ENCODE measurements at regions not wholly inside any gene's neighbourhood (a gene's known extent, or its start where the extent isn't known, plus 50 kb on each side); places are given as distances from the start of the nearest gene placed in this dataset.

- 63% methylated on average over 3 of the region's 3 CpGs for WGBS (ENCODE audit: low lambda C conversion rate)
- no peaks in the 10 kb centered on the region for H3K9me3 ChIP-seq
- H2AFZ ChIP-seq (ENCODE audit: low read depth): no peak overlapping the region
- no peak for TF ChIP-seq GATA2 (CRISPR knock-in tag; IDR thresholded peaks at IDR 0.05)
- no peak for TF ChIP-seq FOXM1 (IDR thresholded peaks at IDR 0.05; ENCODE audit: low read depth)
- no peak for TF ChIP-seq NRF1 (IDR thresholded peaks at IDR 0.05; ENCODE audit: low read depth, low read length)
- TF ChIP-seq USF2 (IDR thresholded peaks at IDR 0.05; ENCODE audit: borderline replicate concordance, low read depth, low read length): no peak
- no peak for TF ChIP-seq MXI1 (IDR thresholded peaks at IDR 0.05; ENCODE audit: low read depth, low read length)
- no peak for TF ChIP-seq GABPA (IDR thresholded peaks at IDR 0.05; ENCODE audit: low read depth)
- TF ChIP-seq FOXJ3 (CRISPR knock-in tag; IDR thresholded peaks at IDR 0.05): no peak
- no peak for TF ChIP-seq RXRA (IDR thresholded peaks at IDR 0.05; ENCODE audit: borderline replicate concordance, low read depth)
- TF ChIP-seq, protein P1, sequence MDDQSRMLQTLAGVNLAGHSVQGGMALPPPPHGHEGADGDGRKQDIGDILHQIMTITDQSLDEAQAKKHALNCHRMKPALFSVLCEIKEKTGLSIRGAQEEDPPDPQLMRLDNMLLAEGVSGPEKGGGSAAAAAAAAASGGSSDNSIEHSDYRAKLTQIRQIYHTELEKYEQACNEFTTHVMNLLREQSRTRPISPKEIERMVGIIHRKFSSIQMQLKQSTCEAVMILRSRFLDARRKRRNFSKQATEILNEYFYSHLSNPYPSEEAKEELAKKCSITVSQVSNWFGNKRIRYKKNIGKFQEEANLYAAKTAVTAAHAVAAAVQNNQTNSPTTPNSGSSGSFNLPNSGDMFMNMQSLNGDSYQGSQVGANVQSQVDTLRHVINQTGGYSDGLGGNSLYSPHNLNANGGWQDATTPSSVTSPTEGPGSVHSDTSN (IDR thresholded peaks at IDR 0.05): no peak
- no peak for TF ChIP-seq RCOR1 (IDR thresholded peaks at IDR 0.05; ENCODE audit: low read length)
- TF ChIP-seq, protein P2, sequence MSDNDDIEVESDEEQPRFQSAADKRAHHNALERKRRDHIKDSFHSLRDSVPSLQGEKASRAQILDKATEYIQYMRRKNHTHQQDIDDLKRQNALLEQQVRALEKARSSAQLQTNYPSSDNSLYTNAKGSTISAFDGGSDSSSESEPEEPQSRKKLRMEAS (IDR thresholded peaks at IDR 0.05; ENCODE audit: low read depth): no peak
- no peak for TF ChIP-seq TEAD4 (IDR thresholded peaks at IDR 0.05; ENCODE audit: borderline replicate concordance, insufficient read depth)
- TF ChIP-seq JUND (IDR thresholded peaks at IDR 0.05): no peak
- no peak for TF ChIP-seq FOSL2 (IDR thresholded peaks at IDR 0.05; ENCODE audit: borderline replicate concordance, low read depth)
- no peak for TF ChIP-seq SMC3 (IDR thresholded peaks at IDR 0.05; ENCODE audit: low read depth, low read length)
- H4K20me1 ChIP-seq (ENCODE audit: insufficient read depth): no peaks in the 10 kb centered on the region
- no peak overlapping the region for H3K27ac ChIP-seq (ENCODE audit: low read depth in 2 of 2, low read length in 1 of 2)
- CTCF ChIA-PET: no interaction called here
- no peaks in the 10 kb centered on the region for H3K27me3 ChIP-seq (ENCODE audit: insufficient read depth)
- no peak overlapping the region for H3K9ac ChIP-seq
- no peak overlapping the region for H3K4me3 ChIP-seq (ENCODE audit: low read depth in 2 of 2, low read length in 1 of 2)
- POLR2A ChIA-PET: no interaction called here
- no peaks in the 10 kb centered on the region for H3K79me2 ChIP-seq (ENCODE audit: insufficient read depth)
- H3F3A ChIP-seq (replicated peaks; ENCODE audit: insufficient read depth): no peaks in the 10 kb centered on the region
- H3K36me3 ChIP-seq (replicated peaks in 1 of 2; ENCODE audit: control insufficient read depth in 1 of 2, insufficient read depth in 2 of 2, low read length in 1 of 2): no peaks in the 10 kb centered on the region
- no peaks in the 10 kb centered on the region for H3K9me2 ChIP-seq
- H3K4me2 ChIP-seq: no peak overlapping the region
- H3K4me1 ChIP-seq (ENCODE audit: control insufficient read depth in 1 of 2, insufficient read depth in 2 of 2, low read depth in 1 of 2, low read length in 1 of 2): no peaks in the 10 kb centered on the region; a peak in 2 of 4 replicates
- DNase-seq: no peak
These were observed 113.4 kb upstream of the C11orf87 start for GRCh38 chr11:109308551-109308950.

GRCh38 chr11:109309153-109309552 is 112.8 kb upstream of the C11orf87 start:
- Histone ChIP-seq H3K79me2 (ENCODE audit: insufficient read depth) (no peaks in the 10 kb centered on the region), H3K9ac (no peak overlapping the region), H3F3A (replicated peaks; ENCODE audit: insufficient read depth) (no peaks in the 10 kb centered on the region), H3K4me1 (ENCODE audit: control insufficient read depth in 1 of 2, insufficient read depth in 2 of 2, low read depth in 1 of 2, low read length in 1 of 2) (no peaks in the 10 kb centered on the region; a peak in 2 of 4 replicates), H3K36me3 (replicated peaks in 1 of 2; ENCODE audit: control insufficient read depth in 1 of 2, insufficient read depth in 2 of 2, low read length in 1 of 2) (no peaks in the 10 kb centered on the region), H3K27me3 (ENCODE audit: insufficient read depth) (no peaks in the 10 kb centered on the region), H3K4me2 (no peak overlapping the region), H3K9me3 (no peaks in the 10 kb centered on the region), H3K9me2 (no peaks in the 10 kb centered on the region), H3K27ac (ENCODE audit: low read depth in 2 of 2, low read length in 1 of 2) (no peak overlapping the region), H4K20me1 (ENCODE audit: insufficient read depth) (no peaks in the 10 kb centered on the region), H3K4me3 (ENCODE audit: low read depth in 2 of 2, low read length in 1 of 2) (no peak overlapping the region), H2AFZ (ENCODE audit: low read depth) (no peak overlapping the region)
- ChIA-PET CTCF (no interaction called here), POLR2A (no interaction called here)
- WGBS (ENCODE audit: low lambda C conversion rate): 0% methylated on average over 1 of the region's 1 CpG
- peak; percentile 55; the same call in 1 of the 2 replicates for TF ChIP-seq NFIC (IDR thresholded peaks at IDR 0.05; ENCODE audit: borderline replicate concordance)
- no peak for TF ChIP-seq POLR2AphosphoS5 (IDR thresholded peaks at IDR 0.05; ENCODE audit: low read depth, low read length)
- TF ChIP-seq TAF1 (IDR thresholded peaks at IDR 0.05; ENCODE audit: borderline replicate concordance, low read depth, low read length): no peak
- peak; percentile 19; the same call in 1 of the 2 replicates for TF ChIP-seq TCF12 (IDR thresholded peaks at IDR 0.05)
- TF ChIP-seq FOSL2 (IDR thresholded peaks at IDR 0.05; ENCODE audit: borderline replicate concordance, low read depth): no peak
- no peak for TF ChIP-seq GABPA (IDR thresholded peaks at IDR 0.05; ENCODE audit: low read depth)
- no peak for TF ChIP-seq RXRA (IDR thresholded peaks at IDR 0.05; ENCODE audit: borderline replicate concordance, low read depth)
- no peak for TF ChIP-seq USF2 (IDR thresholded peaks at IDR 0.05; ENCODE audit: borderline replicate concordance, low read depth, low read length)
- TF ChIP-seq, protein P1 (IDR thresholded peaks at IDR 0.05): 0 out of 2 replicates have a peak, but pooled peaks have one; percentile 22
- peak; percentile 17 for DNase-seq

Measured in SK-N-SH (cell line).